GM13977 (cell line): ENCODE measurements at regions not wholly inside any gene's neighbourhood (a gene's known extent, or its start where the extent isn't known, plus 50 kb on each side); places are given as distances from the start of the nearest gene placed in this dataset.

Experiments
- DNase-seq: peaks from one replicate; pipeline ENCODE4 v3.0.0; 2012; ENCODE audit warnings: low spot score
- CTCF ChIP-seq: IDR thresholded peaks from 2 replicates; pipeline ENCODE4 v1.5.1; 2012; ENCODE audit warnings: mild to moderate bottlenecking, control low read depth; ENCODE audit not compliant: insufficient read depth; ENCODE audit errors: extremely low read depth, missing control alignments
- in situ Hi-C: fragments of 300-500 bp; cut with MboI; formaldehyde crosslinking; loops from one replicate; pipeline ENCODE4 v1.12.0; 2022; ENCODE audit warnings: low sequenced_read_pairs, low pct_unique_long_range_greater_than_20kb, mixed read lengths, inconsistent platforms; ENCODE audit not compliant: unreplicated experiment

- in situ Hi-C loops = no loop called here
- no peak for DNase-seq
- no peak for TF ChIP-seq CTCF
Measured at GRCh38 chr5:110323357-110323756, 403.1 kb downstream of the TMEM232 start.

- TF ChIP-seq CTCF = no peak
- no peak for DNase-seq
- in situ Hi-C loops = no loop called here
Measured at GRCh38 chr5:110323832-110324231, 402.6 kb downstream of the TMEM232 start.

GRCh38 chr5:110324876-110325275, 401.6 kb downstream of the TMEM232 start:
- no peak for TF ChIP-seq CTCF
- in situ Hi-C loops = no loop called here
- no peak for DNase-seq

- in situ Hi-C loops = no loop called here
- DNase-seq = no peak
- TF ChIP-seq CTCF = no peak
Measured at GRCh38 chr5:110329955-110330525, 396.4 kb downstream of the TMEM232 start.

- in situ Hi-C loops = no loop called here
- DNase-seq = no peak
Measured at GRCh38 chr5:110333384-110333783, 393.1 kb downstream of the TMEM232 start.

GRCh38 chr5:110335361-110336066, 391.0 kb downstream of the TMEM232 start:
- TF ChIP-seq CTCF = no peak
- no peak for DNase-seq
- in situ Hi-C loops = no loop called here

More at GRCh38 chr5:110333384-110333783, 393.1 kb downstream of the TMEM232 start:
- TF ChIP-seq CTCF = peak; percentile 8
